B cell (primary cell): ENCODE measurements at regions not wholly inside any gene's neighbourhood (a gene's known extent, or its start where the extent isn't known, plus 50 kb on each side); places are given as distances from the start of the nearest gene placed in this dataset.

Experiments
- ATAC-seq: fragments of 200-7000 bp; cut with Tn5 transposase; one replicate; pipeline ENCODE4 v1.10.0; 2021; ENCODE audit warnings: low read depth, mild to moderate bottlenecking, moderate number of reproducible peaks, moderate library complexity
- CTCF ChIA-PET: fragments of 350-600 bp; sonication (Branson Sonifier 250); formaldehyde crosslinking; loops from one replicate; lab custom pipeline; 2021; ENCODE audit warnings: antibody characterized with exemption, inconsistent platforms; lab: Charles Lee
- POLR2A ChIA-PET: fragments of 350-600 bp; sonication (Branson Sonifier 250); formaldehyde crosslinking; loops from one replicate; lab custom pipeline; 2021; ENCODE audit warnings: antibody characterized with exemption; lab: Charles Lee
- DNase-seq: peaks from one replicate; pipeline ENCODE4 v3.0.0; 2013
- H2AFZ ChIP-seq: 2 replicates; pipeline ENCODE4 v1.6.1; 2012; ENCODE audit warnings: mild to moderate bottlenecking, low read depth, low read length; ENCODE audit not compliant: insufficient read depth, poor library complexity, severe bottlenecking
- H3K27ac ChIP-seq, 2 donors: 1 replicate in 1 of 2; 2 replicates in 1 of 2; pipeline ENCODE4 v1.5.1; 2012 to 2013; ENCODE audit warnings: low read length in 2 of 2, mild to moderate bottlenecking in 2 of 2, moderate library complexity in 1 of 2
- H3K27me3 ChIP-seq, 4 experiments: fragments of 200-600 bp in 1 of 4; sonication (generic) in 1 of 4; replicated peaks in 1 of 4; 1 replicate in 2 of 4; 2 replicates in 2 of 4; pipeline versions ENCODE4 v1.6.1 to v1.7.0; 2013 to 2016; ENCODE audit warnings: low read length in 3 of 4, mild to moderate bottlenecking in 2 of 4, mixed read lengths in 1 of 4, moderate library complexity in 1 of 4; ENCODE audit not compliant: insufficient read depth in 4 of 4, control insufficient read depth in 3 of 4; ENCODE audit errors: control extremely low read depth in 1 of 4
- H3K36me3 ChIP-seq, 2 experiments: replicated peaks in 1 of 2; 1 replicate in 1 of 2; 2 replicates in 1 of 2; pipeline versions ENCODE4 v1.6.1 to v1.7.1; 2013; ENCODE audit warnings: low read length in 1 of 2; ENCODE audit not compliant: insufficient read depth in 2 of 2, control insufficient read depth in 1 of 2; ENCODE audit errors: control extremely low read depth in 1 of 2, extremely low read depth in 1 of 2
- H3K4me1 ChIP-seq, 2 donors: fragments of 200-600 bp in 1 of 2; sonication (generic) in 1 of 2; 1 replicate in 1 of 2; 2 replicates in 1 of 2; pipeline versions ENCODE4 v1.5.1 to v1.6.1; 2013 to 2017; ENCODE audit warnings: low read length in 2 of 2; ENCODE audit not compliant: control insufficient read depth in 2 of 2, insufficient read depth in 2 of 2
- H3K4me2 ChIP-seq: replicated peaks from 2 replicates; pipeline ENCODE3; 2012; ENCODE audit warnings: mild to moderate bottlenecking, low read depth, low read length; ENCODE audit not compliant: poor library complexity, severe bottlenecking
- H3K4me3 ChIP-seq, 5 experiments: fragments of 200-600 bp in 1 of 5; sonication (generic) in 1 of 5; 1 replicate in 3 of 5; 2 replicates in 2 of 5; pipeline versions ENCODE4 v1.5.1 to v1.7.0; 2011 to 2016; ENCODE audit warnings: low read length in 4 of 5, mild to moderate bottlenecking in 4 of 5, low read depth in 2 of 5, control low read depth in 1 of 5, moderate library complexity in 1 of 5; ENCODE audit not compliant: insufficient read depth in 1 of 5; ENCODE audit errors: control extremely low read depth in 1 of 5, extremely low read depth in 1 of 5
- H3K79me2 ChIP-seq: fragments of 200-600 bp; sonication (generic); one replicate; pipeline ENCODE4 v1.6.0; 2016; ENCODE audit warnings: low read length; ENCODE audit not compliant: control insufficient read depth, insufficient read depth
- H3K9ac ChIP-seq: fragments of 200-600 bp; sonication (generic); 2 replicates; pipeline ENCODE4 v1.6.1; 2017; ENCODE audit warnings: mild to moderate bottlenecking, low read length, moderate library complexity
- H3K9me3 ChIP-seq, 3 donors: one replicate each; pipeline versions ENCODE4 v1.6.1 to v1.7.1; 2013; ENCODE audit warnings: low read length in 2 of 3; ENCODE audit not compliant: control insufficient read depth in 2 of 3, insufficient read depth in 1 of 3; ENCODE audit errors: control extremely low read depth in 1 of 3
- H4K20me1 ChIP-seq: 2 replicates; pipeline ENCODE4 v1.6.0; 2012; ENCODE audit warnings: mild to moderate bottlenecking, low read length; ENCODE audit not compliant: insufficient read depth, control insufficient read depth, poor library complexity, severe bottlenecking
- H3K27ac Mint-ChIP-seq: one replicate; pipeline ENCODE4 v1.8.0; 2021; ENCODE audit warnings: mixed read lengths
- H3K27me3 Mint-ChIP-seq: one replicate; pipeline ENCODE4 v1.8.0; 2021; ENCODE audit warnings: mixed read lengths
- H3K4me1 Mint-ChIP-seq: one replicate; pipeline ENCODE4 v1.8.0; 2021; ENCODE audit warnings: mixed read lengths
- H3K4me3 Mint-ChIP-seq: one replicate; pipeline ENCODE4 v1.8.0; 2021; ENCODE audit warnings: mixed read lengths
- H3K9me3 Mint-ChIP-seq: one replicate; pipeline ENCODE4 v1.8.0; 2022; ENCODE audit warnings: mixed read lengths; ENCODE audit not compliant: insufficient read depth
- EZH2 ChIP-seq: IDR thresholded peaks from 2 replicates; pipeline ENCODE4 v1.6.1; 2012; ENCODE audit warnings: borderline replicate concordance, low read depth, mild to moderate bottlenecking, moderate library complexity, low read length; ENCODE audit not compliant: insufficient read depth, poor library complexity, severe bottlenecking
- WGBS: methylation state at CpG from one replicate; pipeline ENCODE4 v1.1.5; 2013; ENCODE audit warnings: missing lambda C conversion rate; ENCODE audit not compliant: insufficient coverage; 5-methylcytosine and 5-hydroxymethylcytosine counted together
- intact Hi-C: fragments of 100-400 bp; cut with micrococcal nuclease; formaldehyde crosslinking; loops from one replicate; pipeline ENCODE4 v1.10.0; 2022
- TF ChIP-seq, protein P1 (sequence below): fragments of 200-600 bp; IDR thresholded peaks from one replicate; pipeline ENCODE4 v1.8.0; 2022; ENCODE audit warnings: antibody characterized with exemption, mild to moderate bottlenecking

DNA sequence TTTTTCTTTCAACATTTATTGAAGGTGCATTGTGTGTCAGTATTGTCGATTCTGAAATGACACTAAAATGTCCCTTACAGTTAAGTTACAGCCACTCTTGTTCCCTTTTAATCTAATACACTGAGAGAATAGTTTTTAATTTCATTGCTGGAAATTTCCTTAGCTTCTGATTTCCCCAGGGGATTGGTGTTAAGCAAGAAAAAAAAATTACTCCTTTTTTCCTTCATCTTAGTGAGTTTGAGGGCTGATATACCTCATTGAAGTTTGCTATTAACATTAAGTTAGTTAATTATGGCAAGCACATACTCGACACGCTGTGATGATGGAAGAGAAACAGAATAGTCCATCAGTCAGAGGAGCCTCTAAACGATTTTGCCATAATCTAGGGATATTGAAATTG, 57.0 kb upstream of the EXOC4 start:
- no peaks in the 10 kb centered on the region for H3K4me1 Mint-ChIP-seq
- intact Hi-C loops, result no loop called here
- Histone ChIP-seq H3K27me3 (peaks cover 0 to 6% (median 0%) of the 10 kb centered on the region in 4 experiments), H3K4me3 (no peak overlapping the region), H3K79me2 (no peaks in the 10 kb centered on the region), H3K27ac (no peak overlapping the region), H3K36me3 (no peaks in the 10 kb centered on the region), H4K20me1 (no peaks in the 10 kb centered on the region), H3K4me1 (no peaks in the 10 kb centered on the region), H3K4me2 (no peak overlapping the region), H3K9ac (no peak overlapping the region), H3K9me3 (peaks cover 0 to 14% (median 5%) of the 10 kb centered on the region in 3 donors), H2AFZ (no peak overlapping the region)
- ATAC-seq, result no peak
- H3K9me3 Mint-ChIP-seq, result peaks cover 5% of the 10 kb centered on the region
- ChIA-PET CTCF (no interaction called here), POLR2A (no interaction called here)
- H3K27me3 Mint-ChIP-seq, result peaks cover 13% of the 10 kb centered on the region
- no peak overlapping the region for H3K4me3 Mint-ChIP-seq
- H3K27ac Mint-ChIP-seq, result no peak overlapping the region
- DNase-seq, result no peak
- no peak for TF ChIP-seq EZH2
- TF ChIP-seq, protein P1, sequence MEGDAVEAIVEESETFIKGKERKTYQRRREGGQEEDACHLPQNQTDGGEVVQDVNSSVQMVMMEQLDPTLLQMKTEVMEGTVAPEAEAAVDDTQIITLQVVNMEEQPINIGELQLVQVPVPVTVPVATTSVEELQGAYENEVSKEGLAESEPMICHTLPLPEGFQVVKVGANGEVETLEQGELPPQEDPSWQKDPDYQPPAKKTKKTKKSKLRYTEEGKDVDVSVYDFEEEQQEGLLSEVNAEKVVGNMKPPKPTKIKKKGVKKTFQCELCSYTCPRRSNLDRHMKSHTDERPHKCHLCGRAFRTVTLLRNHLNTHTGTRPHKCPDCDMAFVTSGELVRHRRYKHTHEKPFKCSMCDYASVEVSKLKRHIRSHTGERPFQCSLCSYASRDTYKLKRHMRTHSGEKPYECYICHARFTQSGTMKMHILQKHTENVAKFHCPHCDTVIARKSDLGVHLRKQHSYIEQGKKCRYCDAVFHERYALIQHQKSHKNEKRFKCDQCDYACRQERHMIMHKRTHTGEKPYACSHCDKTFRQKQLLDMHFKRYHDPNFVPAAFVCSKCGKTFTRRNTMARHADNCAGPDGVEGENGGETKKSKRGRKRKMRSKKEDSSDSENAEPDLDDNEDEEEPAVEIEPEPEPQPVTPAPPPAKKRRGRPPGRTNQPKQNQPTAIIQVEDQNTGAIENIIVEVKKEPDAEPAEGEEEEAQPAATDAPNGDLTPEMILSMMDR, result no peak
- WGBS, result no CpG with 5 or more reads among the region's 4 CpGs

DNA sequence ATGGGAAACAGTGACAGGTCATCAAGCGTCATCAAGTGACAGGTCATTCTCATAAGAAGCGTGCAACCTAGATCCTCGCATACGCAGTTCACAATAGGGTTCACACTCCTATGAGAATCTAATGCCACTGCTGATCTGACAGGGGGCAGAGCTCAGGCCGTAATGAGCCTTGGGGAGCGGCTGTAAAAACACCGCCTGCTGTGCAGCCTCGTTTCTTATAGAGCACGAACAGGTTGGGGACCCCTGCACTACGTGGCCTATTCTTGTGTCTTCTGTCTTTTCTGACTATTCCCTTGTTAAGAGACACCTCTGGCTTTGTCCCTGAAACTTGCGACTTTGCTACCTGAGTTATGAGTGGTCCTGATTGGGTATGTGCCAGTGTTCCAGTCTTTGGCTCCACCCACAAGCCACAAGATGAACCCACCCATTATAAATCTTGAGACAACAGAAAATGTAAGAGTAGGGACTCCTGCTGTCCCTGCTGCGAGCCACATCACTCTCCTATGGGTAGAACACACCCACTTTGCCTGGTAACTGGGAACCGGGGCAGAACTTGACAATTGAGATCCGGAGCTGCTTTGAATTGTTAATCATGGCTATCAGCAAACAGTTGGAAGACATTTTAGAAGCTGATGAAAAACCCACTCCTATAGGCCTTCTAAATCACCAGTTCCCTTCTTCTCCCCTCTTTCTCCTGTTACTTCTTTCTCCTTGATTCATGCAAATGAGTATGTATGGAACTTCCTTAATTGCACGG, 55.8 kb upstream of the EXOC4 start:
- Mint-ChIP-seq H3K27ac (no peak overlapping the region), H3K9me3 (peaks cover 5% of the 10 kb centered on the region), H3K4me3 (no peak overlapping the region), H3K27me3 (peaks cover 13% of the 10 kb centered on the region), H3K4me1 (no peaks in the 10 kb centered on the region)
- intact Hi-C loops, result no loop called here
- Histone ChIP-seq H3K27me3 (peaks cover 0 to 6% (median 0%) of the 10 kb centered on the region in 4 experiments), H3K4me1 (no peaks in the 10 kb centered on the region), H3K9ac (no peak overlapping the region), H3K79me2 (no peaks in the 10 kb centered on the region), H3K9me3 (peaks cover 0 to 14% (median 5%) of the 10 kb centered on the region in 3 donors), H3K4me3 (no peak overlapping the region), H3K27ac (no peak overlapping the region), H3K4me2 (no peak overlapping the region), H3K36me3 (no peaks in the 10 kb centered on the region), H4K20me1 (no peaks in the 10 kb centered on the region), H2AFZ (peak overlapping the region; percentile 2)
- WGBS, result 78% methylated on average over 10 of the region's 15 CpGs
- ChIA-PET CTCF (no interaction called here), POLR2A (no interaction called here)
- ATAC-seq, result no peak
- no peak for TF ChIP-seq EZH2
- TF ChIP-seq, protein P1, result no peak
- no peak for DNase-seq
